Activated CD4-positive, alpha-beta T cell treated with anti-CD3 and anti-CD28 coated beads, Interleukin-2, amount 10 ng/mL, durations not matched to agents 24 days and 14 days (primary cell): ENCODE measurements at regions not wholly inside any gene's neighbourhood (a gene's known extent, or its start where the extent isn't known, plus 50 kb on each side); places are given as distances from the start of the nearest gene placed in this dataset.

Source experiments
- DNase-seq: peaks from one replicate; pipeline ENCODE4 v3.0.0; 2022
- H3K27ac Mint-ChIP-seq: one replicate; pipeline ENCODE4 v1.8.0; 2022; ENCODE audit warnings: mild to moderate bottlenecking, mixed read lengths
- H3K27me3 Mint-ChIP-seq: one replicate; pipeline ENCODE4 v1.8.0; 2022; ENCODE audit warnings: mixed read lengths
- H3K36me3 Mint-ChIP-seq: one replicate; pipeline ENCODE4 v1.8.0; 2022; ENCODE audit warnings: low read depth, mild to moderate bottlenecking, mixed read lengths
- H3K4me1 Mint-ChIP-seq: one replicate; pipeline ENCODE4 v1.8.0; 2021; ENCODE audit warnings: mixed read lengths
- H3K4me3 Mint-ChIP-seq: one replicate; pipeline ENCODE4 v1.8.0; 2022; ENCODE audit warnings: mild to moderate bottlenecking, moderate library complexity, mixed read lengths
- H3K9me3 Mint-ChIP-seq: one replicate; pipeline ENCODE4 v1.8.0; 2021; ENCODE audit warnings: mixed read lengths
- intact Hi-C: fragments of 100-400 bp; cut with micrococcal nuclease; formaldehyde crosslinking; loops from one replicate; pipeline ENCODE4 v1.15.1; 2023

DNA sequence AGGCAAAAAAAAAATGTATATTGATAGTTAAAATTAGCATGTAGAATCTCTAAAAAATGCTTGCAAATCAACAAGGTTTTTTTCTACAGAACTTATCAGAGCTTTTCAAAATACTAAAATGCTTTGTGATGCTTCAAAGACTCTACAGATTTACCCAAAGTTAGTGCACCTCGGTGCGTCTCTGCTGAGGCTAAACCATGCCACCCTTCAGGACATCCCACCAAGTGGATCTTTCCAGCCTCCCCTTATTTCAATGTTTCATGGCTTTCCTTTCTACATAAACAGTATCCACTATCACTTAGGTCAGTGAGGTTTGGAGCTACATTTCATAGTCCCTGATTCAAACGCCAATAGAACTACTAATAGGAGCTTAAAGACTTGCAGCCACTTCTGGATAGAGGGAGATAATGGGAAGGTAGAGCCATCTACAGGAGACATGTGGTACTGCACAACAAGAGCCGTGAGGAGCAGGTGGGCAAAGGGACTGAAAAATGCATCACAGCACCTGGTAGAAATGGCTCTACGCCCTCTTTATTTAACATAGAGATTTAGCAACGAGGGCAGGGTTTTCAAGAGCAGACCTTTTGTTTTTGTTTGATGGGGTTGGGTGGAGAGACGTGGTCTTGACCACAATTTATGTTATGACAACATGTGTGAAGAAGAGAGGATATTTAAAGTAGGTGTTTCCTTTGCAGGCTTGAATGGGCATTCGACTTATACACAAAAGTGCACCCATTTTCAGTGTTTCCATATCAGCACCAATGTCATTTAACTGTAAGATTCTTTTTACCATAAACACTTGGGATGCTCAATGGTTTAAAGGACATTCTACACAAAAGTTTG lies 56.1 kb upstream of the SLC35G4 start:
- intact Hi-C loops = loop anchor here (5.0 kb wide), 2 partner anchors 701 to 991 kb away; no protein-coding TSS in a partner anchor
- Mint-ChIP-seq H3K9me3 (no peaks in the 10 kb centered on the region), H3K36me3 (no peaks in the 10 kb centered on the region), H3K27ac (no peak overlapping the region), H3K27me3 (peaks cover 2% of the 10 kb centered on the region), H3K4me3 (no peak overlapping the region), H3K4me1 (no peaks in the 10 kb centered on the region)
- DNase-seq = peak; percentile 80

DNA sequence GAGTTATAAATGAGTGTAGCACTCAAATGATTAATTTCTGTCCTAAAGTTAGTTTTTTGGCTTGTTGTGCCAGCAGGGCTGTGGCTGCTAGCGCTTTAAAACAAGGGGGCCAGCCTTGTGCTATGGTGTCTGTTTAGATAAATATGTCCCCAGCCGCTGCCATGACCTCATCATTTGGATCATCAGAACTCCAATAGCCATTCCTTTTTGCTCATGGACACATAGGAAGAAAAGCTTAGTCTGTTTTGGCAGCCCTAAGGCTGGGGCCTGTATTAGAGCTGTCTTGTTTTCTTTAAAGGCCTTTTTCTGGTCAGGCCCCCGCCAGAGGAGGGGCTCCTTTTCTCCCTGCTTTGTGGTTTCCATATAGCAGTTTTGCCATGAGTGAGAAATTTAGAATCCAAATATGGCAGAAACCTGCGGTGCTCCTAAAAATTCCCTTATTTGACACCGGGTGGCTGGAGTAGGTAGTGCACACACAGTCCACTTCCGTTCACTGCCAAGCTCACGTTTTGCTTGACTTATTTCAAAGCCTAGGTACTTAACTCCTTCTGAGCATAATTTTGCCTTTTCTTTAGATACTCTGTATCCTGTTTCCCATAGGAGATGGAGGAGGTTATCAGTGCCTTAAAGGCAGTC lies 60.4 kb upstream of the SLC35G4 start:
- DNase-seq = no peak
- intact Hi-C loops = no loop called here
- Mint-ChIP-seq H3K4me3 (no peak overlapping the region), H3K36me3 (no peaks in the 10 kb centered on the region), H3K4me1 (no peaks in the 10 kb centered on the region), H3K27me3 (peaks cover 2% of the 10 kb centered on the region), H3K27ac (no peak overlapping the region), H3K9me3 (no peaks in the 10 kb centered on the region)

DNA sequence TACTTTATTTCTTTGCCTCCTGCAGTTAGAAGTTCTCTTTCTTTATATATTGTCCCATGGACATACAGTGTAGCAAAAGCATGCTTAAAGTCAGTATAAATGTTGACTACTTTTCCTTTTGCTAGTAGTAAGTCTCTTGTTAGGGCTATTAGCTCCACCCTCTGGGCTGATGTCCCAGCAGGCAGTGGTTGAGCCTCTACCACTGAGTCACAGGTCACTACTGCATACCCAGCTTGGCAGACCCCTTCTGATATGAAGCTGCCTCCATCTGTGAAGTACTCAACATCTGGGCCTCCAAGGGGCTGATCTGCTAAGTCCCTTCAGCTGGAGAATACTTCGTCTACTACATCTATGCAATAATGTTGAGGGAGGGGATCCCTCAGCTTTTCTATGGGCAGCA lies 61.0 kb upstream of the SLC35G4 start:
- Mint-ChIP-seq H3K27ac (no peak overlapping the region), H3K27me3 (peaks cover under 1% of the 10 kb centered on the region), H3K9me3 (no peaks in the 10 kb centered on the region), H3K4me1 (no peaks in the 10 kb centered on the region), H3K36me3 (no peaks in the 10 kb centered on the region), H3K4me3 (no peak overlapping the region)
- intact Hi-C loops = no loop called here
- no peak for DNase-seq

DNA sequence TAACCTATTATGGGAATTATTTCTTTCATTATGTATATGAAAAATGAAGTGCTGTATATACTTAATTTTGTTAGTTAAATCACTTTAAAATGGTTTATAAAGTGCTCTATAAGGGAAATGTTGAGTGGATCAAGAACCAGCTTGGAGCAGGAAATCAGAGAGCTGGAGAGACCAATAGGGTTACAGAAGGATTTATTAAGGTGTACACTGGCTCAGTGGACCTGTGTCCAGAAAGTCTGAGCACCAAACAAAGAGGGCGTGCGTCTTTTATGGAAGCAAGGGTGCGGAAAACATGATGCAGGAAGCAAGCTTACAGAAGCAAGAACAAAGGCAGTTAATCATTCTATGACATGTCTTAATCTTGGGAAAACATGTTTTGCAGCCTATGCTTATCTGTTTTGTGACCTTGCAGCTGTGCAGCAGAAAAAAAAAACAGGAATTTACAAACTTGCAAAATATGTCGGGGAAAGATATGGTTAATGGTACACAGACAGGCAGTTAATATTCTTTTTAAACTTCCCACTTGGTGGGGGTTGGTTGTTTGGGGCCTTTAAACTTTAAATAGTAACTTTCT lies 65.2 kb upstream of the SLC35G4 start:
- intact Hi-C loops = no loop called here

DNA sequence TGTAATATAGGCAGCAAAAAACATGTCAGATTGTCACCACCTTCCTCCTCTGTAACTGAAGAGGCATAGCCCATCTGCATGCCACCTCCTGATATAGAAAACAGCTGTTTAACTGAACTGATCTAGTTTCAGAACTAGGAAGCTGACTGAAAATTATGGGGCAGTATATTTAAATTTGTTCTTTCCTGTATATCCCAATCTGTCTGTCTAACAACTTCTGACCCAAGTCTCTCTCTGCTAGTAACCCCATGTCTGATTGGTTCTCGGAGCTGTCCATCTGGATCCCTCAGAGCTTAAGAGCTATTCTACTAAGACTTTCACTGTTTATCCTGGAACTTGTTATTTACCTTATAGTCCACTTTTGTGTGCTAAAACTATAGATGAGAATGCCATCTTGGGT lies 68.2 kb upstream of the SLC35G4 start:
- H3K4me1 Mint-ChIP-seq = no peaks in the 10 kb centered on the region
- no peak overlapping the region for H3K4me3 Mint-ChIP-seq
- H3K9me3 Mint-ChIP-seq = no peaks in the 10 kb centered on the region

More for the DNA sequence above, 65.2 kb upstream of the SLC35G4 start:
- no peaks in the 10 kb centered on the region for H3K9me3 Mint-ChIP-seq
- H3K36me3 Mint-ChIP-seq = no peaks in the 10 kb centered on the region
- DNase-seq = no peak
- no peaks in the 10 kb centered on the region for H3K4me1 Mint-ChIP-seq
- H3K4me3 Mint-ChIP-seq = no peak overlapping the region
- no peak overlapping the region for H3K27ac Mint-ChIP-seq
- no peaks in the 10 kb centered on the region for H3K27me3 Mint-ChIP-seq

DNA sequence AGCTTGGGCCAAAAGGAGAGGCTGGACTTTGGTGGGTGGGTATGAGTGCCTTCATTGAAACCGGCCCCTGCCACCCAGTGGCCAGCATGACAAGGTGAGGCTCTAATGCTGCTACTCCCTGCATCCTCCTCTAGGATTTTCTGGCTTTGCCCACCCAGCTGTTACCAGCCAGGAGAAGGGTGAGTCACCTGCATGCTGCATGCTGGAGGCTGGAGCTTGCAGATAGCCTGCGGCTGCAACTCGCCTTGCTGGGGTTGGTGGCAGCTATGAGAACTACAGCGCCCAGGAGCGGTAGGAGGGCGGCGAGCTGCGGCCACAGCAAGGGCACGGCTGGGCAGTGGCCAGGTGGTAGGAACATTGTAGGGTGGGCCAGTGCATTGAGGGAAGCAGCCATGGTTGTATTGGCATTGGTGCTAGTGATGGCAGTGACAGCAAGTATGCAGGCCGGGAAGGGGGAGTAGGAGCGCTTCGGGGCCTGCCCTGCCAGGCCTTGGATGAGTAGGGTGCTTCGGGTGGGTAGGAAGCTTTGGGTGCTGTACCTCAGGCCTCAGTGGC lies 75.4 kb upstream of the SLC35G4 start:
- DNase-seq = peak; percentile 23
- Mint-ChIP-seq H3K4me3 (no peak overlapping the region), H3K27ac (no peak overlapping the region), H3K4me1 (no peaks in the 10 kb centered on the region), H3K27me3 (no peaks in the 10 kb centered on the region), H3K36me3 (no peaks in the 10 kb centered on the region), H3K9me3 (no peaks in the 10 kb centered on the region)
- intact Hi-C loops = no loop called here

More for the DNA sequence above, 68.2 kb upstream of the SLC35G4 start:
- Mint-ChIP-seq H3K36me3 (no peaks in the 10 kb centered on the region), H3K27ac (no peak overlapping the region), H3K27me3 (no peaks in the 10 kb centered on the region)
- DNase-seq = no peak
- intact Hi-C loops = no loop called here

DNA sequence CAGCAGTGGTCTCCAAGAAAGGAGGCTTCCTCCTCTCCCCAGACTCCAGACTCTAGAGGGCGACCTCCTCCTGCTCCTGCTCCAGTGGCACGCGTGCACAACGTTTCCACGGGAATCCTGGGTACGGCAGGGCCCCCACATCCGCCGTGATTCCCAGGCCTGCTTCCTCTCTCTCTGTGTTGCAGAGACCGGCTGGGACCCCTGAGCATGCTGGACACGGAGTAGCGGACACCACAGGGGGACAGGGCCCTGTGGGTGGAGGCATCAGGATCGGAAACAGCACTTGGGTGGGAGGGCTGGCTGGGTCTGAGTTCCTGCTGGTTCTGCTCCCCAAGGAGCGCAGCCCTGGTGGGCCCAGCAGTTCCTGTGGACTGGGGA lies 75.9 kb upstream of the SLC35G4 start:
- peak; percentile 32 for DNase-seq
- H3K36me3 Mint-ChIP-seq = no peaks in the 10 kb centered on the region
- H3K27ac Mint-ChIP-seq = no peak overlapping the region
- intact Hi-C loops = no loop called here
- no peaks in the 10 kb centered on the region for H3K9me3 Mint-ChIP-seq
- H3K4me3 Mint-ChIP-seq = no peak overlapping the region
- H3K27me3 Mint-ChIP-seq = no peaks in the 10 kb centered on the region
- no peaks in the 10 kb centered on the region for H3K4me1 Mint-ChIP-seq

DNA sequence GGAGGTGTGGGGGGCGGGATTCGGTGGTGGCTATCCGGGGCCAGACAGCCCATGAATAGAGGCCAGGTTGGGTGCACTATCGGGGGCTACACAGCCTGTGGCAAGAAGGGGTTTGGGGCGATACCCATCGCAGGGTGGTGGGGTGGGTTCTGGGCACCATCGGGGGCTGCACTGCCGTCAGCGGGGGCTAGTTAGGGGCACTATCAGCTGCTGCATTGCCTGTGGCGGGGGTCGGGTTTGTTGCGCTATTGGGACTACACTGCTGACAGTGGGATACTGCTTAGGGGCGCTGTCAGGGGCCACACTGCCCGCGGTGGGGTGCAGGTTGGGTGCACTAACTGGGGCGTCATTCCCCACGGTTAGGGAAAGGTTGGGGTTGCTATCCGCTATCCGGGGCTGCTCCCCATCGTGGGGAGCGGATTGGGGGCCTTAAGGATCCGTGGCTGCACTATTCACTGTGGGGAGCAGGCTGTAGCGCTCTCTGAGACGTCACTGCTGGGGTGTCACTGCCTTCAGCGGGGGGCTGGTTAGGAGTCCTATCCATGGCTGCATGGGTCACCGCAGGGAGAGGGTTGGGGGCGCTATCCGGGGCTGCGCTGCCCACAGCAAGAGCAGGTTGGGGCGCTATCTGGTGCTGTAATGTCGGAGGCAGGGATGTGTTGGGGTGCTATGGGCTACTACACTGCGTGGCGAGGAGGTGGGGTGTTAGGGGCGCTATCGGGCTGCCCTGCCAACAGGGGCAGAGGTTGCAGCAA lies 76.5 kb upstream of the SLC35G4 start:
- H3K27me3 Mint-ChIP-seq = no peaks in the 10 kb centered on the region

DNA sequence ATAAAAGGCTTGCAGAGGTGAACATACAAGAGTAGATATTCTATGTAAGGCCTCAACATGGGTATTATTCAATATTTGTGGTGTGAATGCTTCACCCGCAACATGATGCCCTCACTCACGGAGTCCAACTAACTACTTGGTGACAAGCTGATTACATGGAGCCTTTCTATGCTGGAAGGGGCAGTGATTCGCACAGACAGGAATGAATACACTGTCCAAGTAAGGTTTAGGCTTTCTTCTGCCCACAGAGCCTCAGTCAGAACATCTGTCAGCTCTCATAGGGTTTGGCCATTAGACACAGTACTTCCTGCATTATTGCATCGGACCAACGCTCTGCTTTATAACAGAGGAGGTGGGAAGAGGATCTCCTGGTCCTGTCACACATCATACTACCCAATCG lies 80.3 kb upstream of the SLC35G4 start:
- DNase-seq = no peak
- H3K4me3 Mint-ChIP-seq = no peak overlapping the region
- no peaks in the 10 kb centered on the region for H3K9me3 Mint-ChIP-seq
- no peak overlapping the region for H3K27ac Mint-ChIP-seq
- no peaks in the 10 kb centered on the region for H3K4me1 Mint-ChIP-seq
- H3K36me3 Mint-ChIP-seq = no peaks in the 10 kb centered on the region
- no peaks in the 10 kb centered on the region for H3K27me3 Mint-ChIP-seq
- intact Hi-C loops = no loop called here

More for the DNA sequence above, 76.5 kb upstream of the SLC35G4 start:
- Mint-ChIP-seq H3K4me3 (no peak overlapping the region), H3K9me3 (no peaks in the 10 kb centered on the region), H3K4me1 (no peaks in the 10 kb centered on the region), H3K27ac (no peak overlapping the region), H3K36me3 (no peaks in the 10 kb centered on the region)
- DNase-seq = peak; percentile 37
- intact Hi-C loops = no loop called here

DNA sequence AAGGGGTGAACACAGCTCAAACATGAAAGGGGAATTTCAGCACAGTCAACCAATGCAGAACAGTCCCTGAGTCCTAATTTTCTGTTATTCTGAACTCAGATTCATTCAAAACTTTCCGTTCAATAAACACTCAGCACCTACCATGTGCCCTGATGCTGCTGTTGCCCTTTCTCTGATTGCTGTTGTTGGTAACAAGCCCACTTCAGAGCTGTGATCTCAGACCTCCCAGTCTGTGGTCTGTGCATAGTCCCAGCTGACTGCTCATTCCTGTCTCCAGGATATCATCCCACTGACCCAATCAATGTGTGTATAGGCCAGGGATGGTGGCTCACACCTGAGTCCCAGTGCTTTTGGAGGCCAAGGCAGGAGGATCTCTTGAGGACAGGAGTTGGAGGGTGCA lies 82.7 kb upstream of the SLC35G4 start:
- H3K4me1 Mint-ChIP-seq = no peaks in the 10 kb centered on the region
- no peak for DNase-seq
- H3K36me3 Mint-ChIP-seq = no peaks in the 10 kb centered on the region
- intact Hi-C loops = no loop called here
- H3K4me3 Mint-ChIP-seq = no peak overlapping the region
- H3K27ac Mint-ChIP-seq = no peak overlapping the region
- H3K27me3 Mint-ChIP-seq = no peaks in the 10 kb centered on the region
- no peaks in the 10 kb centered on the region for H3K9me3 Mint-ChIP-seq

DNA sequence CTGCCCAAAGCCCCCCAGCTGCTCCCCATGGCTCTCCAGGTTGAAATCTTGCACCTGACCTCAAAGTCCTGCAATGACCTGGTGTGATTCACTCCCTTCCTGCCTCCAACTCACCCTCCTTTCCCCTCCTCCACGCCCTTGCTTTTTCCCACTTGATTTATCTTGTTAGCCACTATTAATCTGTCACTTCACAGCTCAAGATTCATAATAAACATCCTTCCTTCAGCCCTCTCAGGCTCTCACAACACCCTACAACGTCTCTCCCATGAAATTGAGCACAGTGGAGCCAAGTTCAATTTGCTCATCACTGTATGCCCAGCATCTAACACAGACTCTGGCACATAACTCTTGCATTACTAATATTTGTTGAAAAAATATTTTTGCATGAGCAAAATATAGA lies 85.6 kb upstream of the SLC35G4 start:
- H3K27ac Mint-ChIP-seq = no peak overlapping the region
- intact Hi-C loops = no loop called here

DNA sequence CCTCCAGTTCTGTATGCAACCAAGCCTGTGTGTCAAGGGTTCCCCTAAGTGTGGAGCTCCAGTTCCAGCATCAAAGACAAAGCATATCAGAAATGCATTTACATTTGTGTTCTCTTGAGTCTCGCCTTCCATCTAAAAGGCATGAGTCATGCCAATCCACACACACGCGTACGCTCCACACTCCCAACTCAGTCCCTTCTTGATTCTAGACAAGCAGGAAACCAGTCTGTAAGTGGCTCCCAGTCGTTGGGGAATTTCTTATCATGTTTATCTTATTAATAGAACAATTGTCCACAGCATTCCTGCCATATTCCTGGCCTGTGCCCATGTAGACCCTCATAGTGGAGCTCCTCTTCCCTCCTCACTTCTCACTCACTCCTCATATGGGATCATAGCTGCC lies 86.4 kb upstream of the SLC35G4 start:
- Mint-ChIP-seq H3K4me1 (no peaks in the 10 kb centered on the region), H3K27me3 (no peaks in the 10 kb centered on the region), H3K4me3 (no peak overlapping the region), H3K9me3 (no peaks in the 10 kb centered on the region), H3K36me3 (no peaks in the 10 kb centered on the region), H3K27ac (no peak overlapping the region)
- intact Hi-C loops = no loop called here
- no peak for DNase-seq

More for the DNA sequence above, 85.6 kb upstream of the SLC35G4 start:
- Mint-ChIP-seq H3K27me3 (no peaks in the 10 kb centered on the region), H3K4me3 (no peak overlapping the region), H3K9me3 (no peaks in the 10 kb centered on the region), H3K4me1 (no peaks in the 10 kb centered on the region), H3K36me3 (no peaks in the 10 kb centered on the region)
- DNase-seq = no peak

DNA sequence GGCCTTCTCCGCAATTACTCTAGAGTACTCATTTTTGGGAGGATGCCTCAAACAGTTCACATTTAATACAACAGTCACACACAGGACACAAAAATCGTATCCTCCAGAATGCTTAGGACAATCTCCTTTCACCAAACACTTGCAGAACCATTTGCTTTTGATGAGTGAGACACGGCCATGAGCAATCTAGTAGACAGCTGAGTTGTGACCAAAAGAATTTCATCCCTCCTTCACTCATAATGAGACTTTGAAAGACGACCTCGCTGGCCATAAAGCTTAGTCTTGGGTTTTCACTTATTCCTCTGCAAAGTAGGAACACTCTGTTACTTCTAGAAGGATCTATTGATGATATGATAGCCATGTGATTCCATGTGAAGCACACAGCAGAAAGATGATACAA lies 87.5 kb upstream of the SLC35G4 start:
- no peaks in the 10 kb centered on the region for H3K9me3 Mint-ChIP-seq
- H3K4me3 Mint-ChIP-seq = no peak overlapping the region
- no peak for DNase-seq
- no peak overlapping the region for H3K27ac Mint-ChIP-seq
- no peaks in the 10 kb centered on the region for H3K27me3 Mint-ChIP-seq
- intact Hi-C loops = no loop called here
- H3K36me3 Mint-ChIP-seq = no peaks in the 10 kb centered on the region
- H3K4me1 Mint-ChIP-seq = no peaks in the 10 kb centered on the region
